NCI-H2196 treated with DMSO at 0.1 percent for 48 hours (cell line): ENCODE measurements at regions not wholly inside any gene's neighbourhood (a gene's known extent, or its start where the extent isn't known, plus 50 kb on each side); places are given as distances from the start of the nearest gene placed in this dataset.
"Not testable (repeated sequence)": the region's sequence is repeated elsewhere in the genome, so short reads cannot be mapped to it uniquely, and the experiment has no call there.

Experiments used
- DNase-seq: peaks from one replicate; lab custom pipeline; 2025; ENCODE audit not compliant: unreplicated experiment; lab: John Stamatoyannopoulos, UW

DNA sequence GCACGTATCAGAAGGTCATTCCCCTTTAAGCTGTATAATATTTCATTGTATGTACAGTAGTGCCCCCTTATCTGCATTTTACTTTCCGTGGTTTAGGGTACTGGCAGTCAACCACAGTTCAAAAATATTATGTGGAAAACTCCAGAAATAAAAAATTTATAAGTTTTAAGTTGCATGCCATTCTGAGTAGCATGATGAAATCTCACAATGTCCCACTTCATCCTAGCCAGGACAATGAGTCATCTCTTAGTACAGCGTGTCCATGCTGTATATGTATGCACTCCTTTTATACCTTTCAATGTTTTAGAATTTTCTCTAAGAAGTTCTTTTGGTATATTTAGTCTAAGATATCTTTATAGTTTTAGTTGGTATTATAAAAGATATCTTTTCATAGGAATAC is 115.0 kb upstream of the HAND1 start:
- DNase-seq, result no peak

DNA sequence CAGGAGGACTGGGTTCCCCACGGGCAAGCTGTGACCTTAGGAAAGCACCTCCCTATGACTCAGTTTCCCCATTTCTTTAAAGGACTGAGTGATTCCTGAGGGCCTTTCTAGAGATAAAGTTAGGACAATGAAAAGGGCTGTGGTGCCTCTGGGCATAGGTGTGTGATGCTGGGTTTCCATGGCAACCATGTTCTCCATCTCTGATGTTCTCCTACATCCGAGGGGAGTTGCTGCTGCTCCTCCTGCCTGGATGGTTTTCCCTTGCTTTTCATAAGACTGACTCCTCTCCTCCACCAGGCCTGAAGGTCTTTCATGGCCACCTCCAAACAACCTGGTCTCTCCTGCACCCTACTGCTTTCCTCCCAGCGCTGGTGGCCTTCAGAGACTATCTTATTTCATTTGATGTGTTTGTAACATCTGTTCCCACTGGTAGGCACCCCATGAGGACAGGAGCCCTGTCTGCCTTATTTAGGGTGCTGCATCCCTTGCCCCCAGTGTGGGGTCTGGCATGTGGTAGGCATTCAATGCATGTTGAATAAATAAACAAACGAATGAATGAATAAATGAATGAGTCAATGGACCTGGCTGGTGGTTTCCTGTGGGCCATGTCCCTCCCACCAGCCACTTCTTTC is 112.2 kb upstream of the HAND1 start:
- no peak for DNase-seq

DNA sequence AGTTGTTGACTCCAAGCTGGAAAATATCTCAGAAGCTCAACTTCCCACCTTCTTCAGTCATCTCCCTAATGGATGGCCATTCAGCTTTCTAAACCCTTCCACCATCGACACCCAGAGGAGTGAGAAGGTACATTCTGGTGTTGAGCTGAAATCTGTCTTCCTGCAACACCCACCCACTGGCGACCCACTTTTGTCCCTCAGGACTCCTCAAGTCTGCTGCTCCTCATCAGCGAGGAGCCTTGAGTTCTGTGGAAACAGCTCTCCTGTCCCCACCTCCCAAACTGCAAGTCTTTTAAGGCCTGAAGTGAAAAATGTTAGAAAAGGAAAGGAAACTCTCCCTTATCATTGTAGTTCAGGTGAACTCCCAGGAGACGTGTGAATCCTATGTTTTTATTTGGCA is 111.5 kb upstream of the HAND1 start:
- DNase-seq, result no peak

DNA sequence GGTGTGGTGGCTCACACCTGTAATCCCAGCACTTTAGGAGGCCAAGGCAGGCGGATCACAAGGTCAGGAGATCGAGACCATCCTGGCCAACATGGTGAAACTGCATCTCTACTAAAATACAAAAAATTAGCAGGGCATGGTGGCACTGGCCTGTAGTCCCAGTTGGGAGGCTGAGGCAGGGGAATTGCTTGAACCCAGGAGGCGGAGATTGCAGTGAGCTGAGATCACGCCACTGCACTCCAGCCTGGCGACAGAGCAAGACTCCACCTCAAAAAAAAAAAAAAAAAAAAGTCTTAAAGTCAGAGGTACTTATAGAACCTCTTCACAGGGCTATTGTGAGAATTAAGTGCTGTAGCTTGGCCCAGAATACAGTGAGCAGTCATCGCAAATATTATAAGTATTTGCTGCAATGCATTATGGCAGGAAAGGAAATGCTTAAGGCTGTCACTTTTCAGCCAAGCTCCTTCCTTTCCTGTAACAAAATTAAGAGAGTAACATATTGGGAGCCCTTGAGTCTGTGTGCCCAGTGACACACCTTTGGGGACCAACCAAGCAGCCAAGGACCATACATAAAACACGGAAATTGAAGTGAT is 110.9 kb upstream of the HAND1 start:
- not testable (repeated sequence) for DNase-seq

DNA sequence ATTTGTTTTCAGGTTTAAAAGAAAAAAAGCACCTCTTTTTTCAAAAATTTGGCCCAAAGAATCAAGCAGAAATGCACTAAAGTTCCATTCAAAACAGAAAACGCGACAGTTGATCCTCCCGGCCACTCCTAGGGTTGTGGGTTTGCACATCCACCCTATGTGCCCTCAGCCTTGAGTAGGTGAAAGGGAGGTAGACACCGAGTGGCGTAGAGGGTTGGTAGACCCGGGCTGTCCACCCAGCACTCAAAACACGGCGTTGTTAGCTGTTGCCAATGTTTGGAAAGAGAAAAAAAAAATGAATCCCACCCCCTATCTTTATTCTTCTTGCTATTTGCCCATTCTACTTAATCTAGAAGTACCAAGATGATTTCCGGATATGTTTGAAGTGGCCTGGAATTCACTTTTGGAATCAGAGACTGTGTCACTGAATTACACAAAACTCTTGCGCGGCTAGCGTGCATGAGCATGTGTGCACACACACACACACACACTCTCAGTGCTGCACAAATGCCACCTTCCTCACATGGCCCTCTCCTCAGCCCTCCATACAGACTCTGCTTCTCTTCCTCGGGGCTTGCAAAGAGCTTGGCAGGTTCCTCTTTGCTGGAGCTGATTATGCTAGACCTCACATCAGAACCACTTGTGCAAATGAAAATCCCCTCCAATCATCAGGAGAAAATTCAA is 110.2 kb upstream of the HAND1 start:
- no peak for DNase-seq

DNA sequence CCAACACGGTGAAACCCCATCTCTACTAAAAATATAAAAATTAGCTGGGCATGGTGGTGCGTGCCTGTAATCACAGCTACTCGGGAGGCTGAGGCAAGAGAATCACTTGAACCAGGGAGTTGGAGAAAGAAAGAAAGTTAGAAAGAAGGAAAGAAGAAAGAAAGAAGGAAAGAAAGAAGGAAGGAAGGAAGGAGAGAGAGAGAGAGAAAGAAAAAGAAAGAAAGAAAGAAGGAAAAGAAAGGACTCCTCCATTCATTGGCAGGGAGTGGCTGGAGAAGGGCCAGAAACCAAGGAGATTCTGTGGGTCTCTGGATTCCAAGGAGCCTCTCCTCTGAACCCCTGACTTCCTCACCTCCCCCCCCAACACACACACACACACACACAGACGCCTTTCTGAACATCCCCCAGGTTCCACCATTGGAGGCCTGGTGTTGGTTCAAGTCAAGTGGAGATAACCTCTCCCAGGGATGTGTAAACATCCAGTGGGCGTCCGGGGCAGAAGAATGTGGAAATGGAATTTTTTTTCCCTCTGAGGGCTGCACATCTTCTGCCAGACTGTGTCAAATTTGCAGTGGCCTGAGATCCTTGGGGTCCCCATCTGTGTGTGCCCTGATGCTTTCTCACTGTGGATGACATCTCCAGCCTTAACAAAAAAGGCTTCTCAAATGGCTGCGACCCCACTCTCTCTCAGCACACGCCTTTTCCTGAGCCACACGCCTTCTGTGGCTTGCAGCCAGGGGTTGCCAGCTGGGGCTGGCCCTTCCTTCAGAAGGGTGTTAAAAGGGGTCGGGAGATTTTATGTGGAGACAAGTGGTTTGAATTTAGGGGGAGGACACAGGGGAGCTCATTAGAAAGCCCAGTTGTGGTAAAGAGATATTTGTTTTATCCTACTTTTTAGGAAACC is 109.3 kb upstream of the HAND1 start:
- DNase-seq, result no peak

DNA sequence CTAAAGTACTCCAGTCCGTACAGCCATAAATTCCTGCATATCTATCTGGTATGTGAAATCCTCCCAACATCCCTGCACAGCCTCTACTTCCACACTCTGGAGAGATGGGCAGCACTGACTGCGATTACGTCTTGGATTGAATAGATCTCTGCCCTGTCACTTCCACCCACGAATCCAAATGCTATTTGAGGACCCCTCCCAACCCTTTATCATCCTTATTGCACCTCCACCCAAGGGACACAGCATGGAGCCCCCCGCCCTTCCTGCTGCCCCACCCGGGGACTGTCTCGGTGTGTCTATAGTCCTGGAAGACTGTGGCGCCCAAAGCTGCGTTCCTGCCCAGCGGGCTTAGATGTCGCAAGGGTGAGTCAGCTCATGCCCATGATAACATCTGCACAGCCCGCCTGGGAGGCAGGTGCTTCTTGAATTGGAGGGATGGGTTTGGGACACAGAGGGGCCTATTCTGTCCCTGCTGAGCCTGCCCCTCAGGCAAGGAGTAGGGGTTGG is 105.7 kb upstream of the HAND1 start:
- no peak for DNase-seq

DNA sequence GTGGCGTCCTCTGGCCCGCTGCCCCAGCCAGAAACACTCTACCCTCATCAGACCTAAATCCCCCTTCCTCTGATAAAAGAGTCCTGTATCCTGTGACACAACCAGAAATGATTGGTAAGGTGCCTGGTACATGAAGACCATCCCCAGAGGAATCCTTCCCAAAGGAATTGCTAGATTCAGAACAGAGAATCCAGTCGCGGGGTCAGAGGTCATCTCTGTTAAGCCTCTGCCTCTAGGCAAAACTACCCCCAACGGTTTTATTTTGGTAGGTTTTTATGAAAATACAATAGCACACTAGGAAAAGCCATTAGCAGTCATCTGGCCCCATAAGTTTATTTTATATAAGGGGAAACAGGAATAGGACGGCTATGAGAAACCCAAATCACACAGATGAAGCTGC is 102.4 kb upstream of the HAND1 start:
- DNase-seq, result no peak

DNA sequence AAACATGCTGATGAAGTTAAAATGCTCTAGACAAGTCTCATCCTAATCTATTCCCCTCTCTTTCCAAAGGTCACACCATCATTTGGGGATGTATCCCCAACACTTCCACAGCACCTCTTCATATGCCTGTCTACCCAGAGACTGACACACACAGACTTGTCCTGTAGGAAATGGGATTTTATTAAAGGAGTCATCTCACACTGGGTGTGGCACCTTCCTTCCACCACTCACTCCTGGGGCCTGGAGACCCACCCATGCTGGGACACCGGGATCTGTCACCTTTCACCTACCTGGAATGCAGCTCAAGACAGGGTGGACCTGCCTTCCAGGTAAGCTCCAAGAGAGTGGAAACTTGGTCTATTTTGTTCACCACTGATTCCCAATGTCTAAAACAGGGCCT is 99.4 kb upstream of the HAND1 start:
- DNase-seq, result no peak

DNA sequence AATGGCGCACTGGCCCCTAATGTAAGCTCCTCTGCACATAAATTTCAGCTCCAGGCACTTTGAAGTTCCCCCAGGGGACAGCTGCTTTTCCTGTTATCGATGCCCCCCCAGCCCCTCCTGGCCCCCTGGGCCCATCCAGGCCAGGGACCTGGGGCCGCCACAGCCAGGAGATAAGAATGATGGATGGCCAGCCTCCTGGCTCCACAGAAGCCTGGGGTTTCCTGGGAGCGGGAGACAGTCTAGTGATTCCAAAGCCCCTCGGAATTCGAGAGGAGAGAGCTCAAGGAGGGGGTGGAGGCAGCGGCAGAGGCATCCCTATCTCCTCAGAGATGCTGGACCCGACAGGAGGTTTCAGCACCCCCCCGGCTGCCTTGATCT is 98.4 kb upstream of the HAND1 start:
- no peak for DNase-seq

DNA sequence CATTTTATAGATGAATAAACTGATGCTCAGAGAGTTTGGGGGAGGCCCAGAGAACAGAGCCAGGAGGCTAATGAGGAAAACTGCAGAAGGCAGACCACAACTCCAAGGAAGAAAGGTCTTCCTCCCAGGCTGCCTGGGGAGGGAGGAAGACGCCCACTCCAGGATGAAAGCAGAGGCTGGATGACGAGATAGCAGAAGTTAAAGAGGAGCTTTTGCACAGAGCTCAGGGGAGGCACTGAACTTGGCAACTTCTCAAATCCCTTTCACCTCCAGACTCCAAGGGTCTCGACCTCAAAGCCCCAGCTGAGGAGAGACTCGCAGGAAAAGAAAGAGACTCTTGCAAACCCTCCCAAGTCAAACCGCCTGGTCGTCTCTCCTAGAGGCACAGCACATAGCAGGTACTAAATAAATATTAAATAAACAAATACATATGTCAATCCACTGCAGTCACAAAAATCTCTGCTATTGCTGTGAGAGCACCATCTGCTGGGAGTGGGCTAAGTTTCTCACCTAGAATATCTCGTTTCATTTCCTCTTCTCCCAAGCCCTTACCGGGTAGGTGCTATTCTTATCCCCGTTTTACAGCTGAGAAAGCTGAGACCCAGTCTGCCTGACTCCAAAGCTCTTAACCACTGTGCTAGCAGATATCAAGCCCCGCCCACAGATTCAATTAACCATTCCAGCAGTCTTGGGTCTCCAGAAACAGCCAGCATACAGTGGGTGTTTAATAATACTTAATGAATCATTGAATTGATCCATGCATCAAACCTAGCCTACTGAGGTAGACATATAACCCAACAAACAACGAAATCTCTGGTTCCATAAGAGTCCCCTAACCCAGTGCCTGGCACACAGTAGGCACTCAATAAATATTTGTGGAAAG is 97.8 kb upstream of the HAND1 start:
- no peak for DNase-seq

DNA sequence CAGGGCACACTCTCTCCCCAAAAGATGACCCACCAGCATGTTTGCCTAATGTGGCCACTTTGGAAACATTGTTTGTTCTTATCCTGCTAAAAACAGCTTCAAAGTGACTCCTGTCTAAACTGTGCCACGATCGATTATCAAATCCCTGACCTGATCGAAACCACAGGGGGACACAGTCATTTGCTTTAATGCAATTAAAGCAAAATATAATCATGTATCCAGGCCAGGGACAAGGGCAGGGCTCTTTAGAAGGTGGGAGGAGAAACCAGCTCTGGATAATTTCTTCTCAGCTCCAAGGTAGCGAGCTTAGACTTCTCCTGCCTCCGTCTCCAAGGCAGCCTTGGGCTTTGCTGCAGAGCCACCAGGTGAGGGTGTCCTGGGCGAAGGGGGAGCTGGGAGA is 95.0 kb upstream of the HAND1 start:
- DNase-seq, result no peak

DNA sequence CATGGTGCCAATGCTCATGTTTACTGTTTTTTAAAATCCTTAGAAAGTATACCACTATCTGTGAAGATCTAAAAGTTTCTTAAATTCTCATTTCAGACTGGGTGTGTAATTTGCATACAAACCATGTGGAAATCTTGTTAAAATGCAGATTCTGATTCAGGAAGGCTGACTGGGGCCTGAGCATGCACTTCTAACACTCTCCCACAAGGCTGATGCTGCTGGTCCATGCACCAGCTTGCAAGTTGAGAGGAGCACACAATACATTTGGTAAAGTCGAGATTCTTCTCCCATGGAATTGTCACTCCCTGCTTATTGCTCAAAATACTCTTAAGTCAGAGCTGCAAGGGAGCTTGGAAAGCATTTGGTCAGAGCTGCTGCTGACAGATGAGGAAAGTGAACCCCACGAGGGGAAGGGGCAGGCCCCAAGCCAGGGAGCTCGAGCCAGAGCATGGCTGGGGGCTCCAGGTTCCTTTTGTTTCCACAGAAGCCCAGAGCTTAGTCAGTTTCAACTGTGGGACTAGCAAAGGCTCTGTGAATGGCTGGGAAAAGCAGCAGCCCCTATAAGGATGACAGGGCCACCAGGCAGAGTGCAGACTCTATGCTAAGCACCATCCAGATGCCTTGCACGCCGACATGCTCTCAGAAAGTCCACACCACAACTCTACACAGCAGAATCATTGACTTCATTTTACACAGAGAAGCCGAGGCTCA is 93.5 kb upstream of the HAND1 start:
- no peak for DNase-seq

DNA sequence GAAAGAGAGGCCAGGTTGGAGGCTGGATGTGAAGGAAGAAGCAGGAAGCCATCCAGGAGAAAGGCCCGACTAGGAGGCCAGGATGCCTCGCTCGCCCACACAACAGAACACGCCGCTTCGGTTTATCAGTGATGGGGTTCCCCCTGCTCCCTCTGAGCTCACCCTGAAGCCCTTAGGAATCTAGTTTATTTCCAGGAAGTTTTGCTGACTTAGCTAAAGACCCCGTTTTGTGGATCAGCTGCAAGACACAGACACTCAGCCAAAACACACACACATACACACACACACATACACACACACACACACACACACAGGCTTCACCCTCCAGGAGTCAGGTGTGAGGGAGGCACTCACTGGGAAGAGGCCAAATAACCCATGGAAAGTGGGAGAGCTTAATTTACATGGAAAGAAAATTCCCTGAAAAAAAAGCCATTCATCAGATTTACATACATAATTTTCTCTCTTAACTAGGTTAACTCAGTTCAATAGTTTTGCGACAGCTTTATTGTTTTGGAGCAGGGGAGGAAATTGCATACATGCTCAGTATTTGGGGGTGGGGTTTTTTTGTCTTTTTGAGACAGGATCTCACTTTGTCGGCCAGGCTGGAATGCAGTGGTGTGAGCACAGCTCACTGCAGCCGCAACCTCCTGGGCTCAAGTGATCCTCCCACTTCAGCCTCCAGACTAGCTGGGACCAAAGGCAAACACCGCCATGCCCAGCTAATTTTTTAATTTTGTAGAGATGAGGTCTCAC is 92.7 kb upstream of the HAND1 start:
- DNase-seq, result no peak

DNA sequence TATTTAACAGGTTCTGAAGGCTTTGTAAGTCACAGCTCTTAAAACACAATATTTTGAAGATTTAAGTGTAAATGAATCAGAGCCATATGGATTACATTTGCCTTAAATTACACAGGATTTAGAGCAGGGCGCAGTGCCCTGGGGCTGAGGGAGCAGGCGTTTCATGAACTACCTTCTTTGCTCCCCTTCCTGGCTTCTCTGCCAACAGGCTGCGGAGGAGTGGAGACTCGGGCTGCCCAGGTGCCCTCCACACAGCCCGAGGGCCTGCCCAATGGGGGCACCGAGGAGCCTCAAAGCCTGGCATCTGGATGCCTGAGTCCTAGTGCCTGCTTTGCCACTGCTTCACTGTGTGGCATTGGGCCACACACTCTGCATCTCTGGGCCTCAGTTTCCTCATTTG is 90.6 kb upstream of the HAND1 start:
- DNase-seq, result no peak

DNA sequence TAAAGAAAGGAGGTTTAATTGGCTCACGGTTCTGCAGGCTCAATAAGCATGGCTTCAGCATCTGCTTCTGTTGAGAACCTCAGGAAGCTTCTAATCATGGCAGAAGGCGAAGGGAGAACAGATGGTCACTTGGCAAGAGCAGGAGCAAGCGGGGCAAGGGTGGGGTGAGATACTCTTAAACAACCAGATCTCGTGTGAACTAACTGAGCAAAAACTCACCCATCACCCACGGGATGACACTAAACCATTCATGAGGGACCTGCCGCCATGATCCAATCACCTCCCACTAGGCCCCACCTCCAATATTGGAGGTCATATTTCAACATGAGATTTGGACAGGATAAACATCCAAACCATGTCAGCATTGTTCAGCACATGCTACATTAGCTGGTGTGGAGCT is 89.1 kb upstream of the HAND1 start:
- no peak for DNase-seq

DNA sequence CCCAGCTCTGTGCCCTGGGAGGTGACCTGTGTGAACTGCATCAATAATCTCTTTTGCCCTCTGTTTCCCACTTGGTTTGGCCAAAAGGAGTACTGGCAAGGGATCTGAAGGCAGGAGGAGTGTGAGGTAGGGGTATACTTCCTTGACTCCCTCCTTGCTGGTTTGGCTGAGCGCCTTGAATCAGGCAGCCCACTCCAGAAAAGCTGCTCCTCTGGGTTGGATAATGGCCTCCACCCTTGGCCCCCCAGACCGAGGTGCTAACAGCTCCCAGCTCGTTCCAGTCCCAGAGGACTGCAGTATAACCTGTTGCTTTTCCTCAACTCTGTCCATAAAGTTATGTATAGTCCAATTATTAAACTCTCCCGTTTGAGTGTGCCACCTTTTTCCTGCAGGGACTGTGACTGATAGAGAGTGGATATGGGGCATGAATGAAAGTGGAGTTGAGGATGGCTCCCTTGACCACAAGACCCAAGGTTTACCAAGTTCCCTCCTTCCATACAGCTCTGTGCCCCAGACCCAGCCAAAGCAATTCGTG is 88.2 kb upstream of the HAND1 start:
- no peak for DNase-seq

DNA sequence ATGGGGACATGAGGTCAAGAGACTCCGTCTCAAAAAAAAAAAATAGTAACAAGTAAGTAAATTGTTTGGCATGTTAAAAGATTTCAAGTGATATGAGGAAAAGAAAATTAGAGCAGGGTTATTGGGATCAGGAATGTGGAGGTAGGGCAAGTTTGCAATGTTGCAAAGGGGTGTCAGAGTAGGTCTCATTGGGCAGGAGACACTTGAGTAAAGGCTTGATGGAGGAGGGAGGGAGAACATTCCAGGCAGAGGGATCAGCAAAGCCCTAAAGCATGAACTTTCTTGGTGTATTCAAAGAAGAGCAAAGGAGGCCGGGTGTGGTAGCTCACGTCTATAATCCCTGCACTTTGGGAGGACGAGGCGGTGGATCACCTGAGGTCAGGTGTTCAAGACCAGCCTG is 87.1 kb upstream of the HAND1 start:
- no peak for DNase-seq
